HG03095 (cell line): ENCODE measurements at regions not wholly inside any gene's neighbourhood (a gene's known extent, or its start where the extent isn't known, plus 50 kb on each side); places are given as distances from the start of the nearest gene placed in this dataset.

Experiments used
- ATAC-seq: cut with Tn5 transposase; IDR thresholded peaks from one replicate; pipeline ENCODE4 v1.9.1; 2021; ENCODE audit warnings: moderate library complexity; ENCODE audit not compliant: unreplicated experiment

DNA sequence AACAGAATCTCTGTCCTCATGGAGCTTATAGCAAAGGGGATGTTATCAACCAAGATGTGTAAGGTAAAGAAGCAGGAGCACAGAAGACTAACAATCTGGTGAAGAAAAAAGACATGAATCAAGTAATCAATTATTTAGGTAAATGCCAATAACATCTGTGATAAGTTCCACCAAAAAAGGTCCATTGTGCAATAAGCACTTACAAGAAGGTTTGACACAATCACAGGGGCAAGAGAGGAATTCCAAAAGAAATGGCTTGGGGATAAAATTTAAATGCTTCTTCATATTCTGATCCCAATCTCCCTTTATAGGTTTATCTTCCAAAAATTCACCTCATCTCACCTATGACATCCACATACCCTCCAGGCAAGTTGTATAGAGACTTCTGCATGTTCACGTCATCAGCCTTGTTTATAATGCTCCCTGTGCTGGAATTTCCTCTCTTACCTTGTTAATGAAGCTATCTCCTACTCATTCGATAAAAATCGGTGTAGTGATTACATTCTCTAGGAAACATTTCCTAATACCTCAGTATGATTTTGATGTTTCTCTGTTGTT is 53.6 kb upstream of the DPT start:
- no peak for ATAC-seq

DNA sequence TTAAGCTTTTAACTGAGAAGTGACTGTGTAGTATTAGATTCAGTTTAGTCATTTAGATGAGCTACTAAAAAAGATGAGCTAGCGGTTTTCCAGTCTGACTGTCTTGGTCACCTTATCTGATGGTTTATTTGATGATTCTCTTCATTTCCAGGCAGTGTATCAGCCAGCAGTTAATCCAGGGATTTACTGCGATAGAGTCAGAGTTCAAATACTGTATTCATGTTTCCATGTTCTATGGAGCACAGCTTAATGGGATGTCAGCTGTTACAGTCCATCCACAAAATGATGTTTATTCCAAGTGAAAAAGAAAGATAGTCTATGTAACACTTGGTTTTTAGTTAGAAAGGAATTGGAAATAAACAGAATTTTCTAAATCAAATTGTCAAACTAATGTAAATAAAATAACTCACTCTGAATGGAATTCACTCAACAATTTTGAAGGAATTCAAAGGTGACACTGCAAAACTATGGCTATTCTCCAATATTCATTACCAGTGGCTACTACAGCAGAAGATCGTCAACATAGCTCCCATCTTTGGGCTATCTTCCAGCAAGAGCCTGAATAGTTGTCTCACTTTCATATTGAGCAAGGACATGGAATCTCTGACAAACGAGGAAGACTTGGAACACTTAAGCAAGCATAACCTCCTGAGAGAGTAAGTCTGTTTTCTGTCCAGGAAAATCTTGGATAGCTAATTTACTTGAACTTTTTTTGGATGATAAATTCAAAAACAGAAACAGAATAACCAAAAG is 54.6 kb upstream of the DPT start:
- ATAC-seq, result no peak

DNA sequence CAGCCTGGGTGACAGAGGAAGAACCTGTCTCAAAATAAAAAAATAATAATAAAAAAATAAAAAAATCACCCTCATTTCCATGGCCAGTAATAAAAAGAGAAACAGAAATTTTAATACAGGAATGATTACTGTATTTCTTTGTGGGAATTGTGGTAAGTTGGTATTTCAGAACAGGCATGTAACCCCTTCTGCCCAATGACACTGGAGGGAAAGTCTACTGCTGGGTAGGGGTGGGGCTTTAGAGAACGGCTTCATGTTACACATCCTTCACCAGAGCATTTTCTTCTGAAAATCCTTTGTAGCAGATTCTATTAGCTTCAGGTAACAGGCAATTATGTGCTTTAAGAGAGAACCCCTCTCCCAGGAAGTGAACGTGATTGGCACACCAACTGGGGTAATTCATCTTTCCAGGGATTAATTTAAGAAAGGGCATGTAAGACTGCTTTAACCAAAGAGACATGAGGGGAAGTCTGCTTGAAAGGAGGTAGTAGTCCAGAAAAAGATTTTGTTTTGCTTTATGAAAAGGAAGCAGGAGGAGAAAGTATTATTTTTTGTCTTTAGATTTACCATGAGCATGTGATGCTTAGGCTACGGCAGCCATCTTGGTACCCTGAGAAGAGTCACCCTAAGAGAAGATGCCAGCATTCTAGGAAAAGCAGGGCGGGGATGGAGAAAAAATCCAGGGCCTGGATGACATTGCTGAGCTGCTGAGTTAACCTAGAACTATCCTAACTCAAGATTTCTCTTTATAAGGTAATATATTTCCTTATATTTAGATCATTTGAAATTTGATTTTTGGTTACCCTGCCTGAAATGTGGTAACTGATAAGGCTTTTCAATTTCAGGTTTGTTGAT is 57.7 kb upstream of the DPT start:
- ATAC-seq, result no peak

DNA sequence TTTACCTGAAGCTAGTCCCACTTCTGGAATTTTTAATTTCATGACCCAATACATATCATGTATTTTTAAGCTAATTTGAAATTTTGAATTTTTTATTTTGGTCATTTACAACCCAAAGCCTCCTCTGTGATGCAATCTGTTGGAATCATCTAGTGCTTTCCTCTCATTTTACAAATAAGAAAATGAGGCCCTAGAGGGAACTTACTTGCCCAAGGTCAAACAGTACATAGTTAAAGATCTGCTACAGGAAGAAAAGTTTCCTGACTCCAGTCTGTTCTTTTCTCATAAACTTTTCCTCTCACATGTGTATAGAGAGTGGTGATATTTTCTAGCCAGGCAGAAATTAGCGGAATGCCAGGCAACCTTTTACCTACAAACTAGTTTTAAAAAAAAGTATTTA is 59.3 kb upstream of the DPT start:
- ATAC-seq, result no peak

DNA sequence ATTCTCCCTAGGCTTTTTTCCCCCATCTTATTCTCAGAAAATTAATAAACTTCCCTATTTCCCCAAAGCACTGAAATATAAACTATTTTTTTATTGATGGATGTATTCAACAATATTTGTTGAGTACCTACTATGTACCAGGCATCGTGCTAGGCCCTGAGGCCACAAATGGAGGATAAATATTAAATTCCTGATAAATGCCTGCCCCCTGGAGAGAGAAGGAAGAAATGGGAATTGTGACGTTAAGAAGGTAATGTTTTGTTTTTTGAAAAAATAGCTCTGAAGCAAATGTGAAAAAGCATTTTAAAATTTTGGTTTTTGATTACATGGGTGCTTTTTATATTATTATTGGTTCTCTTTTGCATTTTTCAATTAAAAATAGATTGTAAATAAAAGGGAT is 60.5 kb upstream of the DPT start:
- ATAC-seq, result no peak

DNA sequence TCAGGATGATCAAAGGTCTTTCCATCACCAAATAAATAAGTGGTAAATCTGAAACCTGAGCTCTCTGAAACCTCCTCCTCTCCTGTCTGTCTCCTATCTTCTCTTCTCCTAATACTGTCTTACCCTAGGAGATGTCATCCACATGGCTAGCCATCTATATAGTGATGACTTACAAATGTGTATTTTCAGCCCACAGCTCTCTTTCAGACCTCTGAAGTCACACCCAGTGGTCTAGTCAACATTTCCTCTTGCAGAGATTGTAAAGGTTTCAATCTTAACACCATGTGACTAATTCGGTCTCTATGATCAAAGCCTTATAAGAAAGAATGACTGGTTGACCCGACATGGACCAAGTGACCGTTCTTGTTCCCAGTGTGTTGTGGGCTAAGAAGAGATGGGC is 63.1 kb upstream of the DPT start:
- ATAC-seq, result no peak

DNA sequence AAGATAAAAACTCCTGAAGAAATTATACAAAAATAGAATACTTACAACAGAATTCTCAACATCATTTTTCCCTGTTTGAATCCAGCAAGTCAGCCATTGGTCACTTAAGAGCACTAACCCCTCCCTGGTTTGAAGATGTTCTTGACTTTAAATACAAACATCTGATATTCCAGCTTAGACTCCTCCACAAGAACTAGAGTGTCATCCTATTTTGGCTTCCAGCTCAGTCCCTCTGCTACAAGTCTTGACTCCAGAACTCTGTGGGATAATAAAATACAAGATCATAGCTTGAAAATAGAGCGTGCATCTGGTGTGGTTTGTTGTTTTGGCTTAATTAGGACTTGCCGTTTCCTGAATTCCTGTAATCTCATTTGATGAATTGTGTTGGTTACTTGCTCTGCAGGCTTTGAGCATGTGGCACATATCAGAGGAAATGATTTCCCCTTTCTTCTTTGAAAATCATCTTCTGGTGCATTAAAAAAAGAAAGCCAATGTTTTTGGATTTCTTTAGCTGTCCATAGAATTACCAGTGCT is 63.7 kb upstream of the DPT start:
- ATAC-seq, result no peak

DNA sequence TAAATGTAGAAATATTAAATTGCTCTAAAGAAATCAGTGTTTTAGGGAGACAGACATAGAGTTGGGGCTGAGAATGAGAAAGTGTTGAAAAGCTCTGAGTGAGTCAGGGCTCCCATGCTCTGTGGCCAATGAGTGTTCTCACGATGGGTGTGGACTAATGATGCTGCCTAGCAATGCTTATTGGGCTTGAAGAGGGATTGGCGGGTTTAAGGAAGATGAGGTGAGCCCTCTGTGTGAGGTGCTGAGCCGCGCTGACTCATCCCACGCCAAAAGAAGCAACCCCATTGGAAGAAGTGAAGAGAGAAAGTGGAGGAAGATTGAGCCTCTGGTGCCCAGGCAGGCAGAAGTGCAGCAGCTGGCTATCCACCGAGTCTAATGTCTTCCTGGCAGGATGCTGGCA is 65.1 kb upstream of the DPT start:
- ATAC-seq, result no peak

DNA sequence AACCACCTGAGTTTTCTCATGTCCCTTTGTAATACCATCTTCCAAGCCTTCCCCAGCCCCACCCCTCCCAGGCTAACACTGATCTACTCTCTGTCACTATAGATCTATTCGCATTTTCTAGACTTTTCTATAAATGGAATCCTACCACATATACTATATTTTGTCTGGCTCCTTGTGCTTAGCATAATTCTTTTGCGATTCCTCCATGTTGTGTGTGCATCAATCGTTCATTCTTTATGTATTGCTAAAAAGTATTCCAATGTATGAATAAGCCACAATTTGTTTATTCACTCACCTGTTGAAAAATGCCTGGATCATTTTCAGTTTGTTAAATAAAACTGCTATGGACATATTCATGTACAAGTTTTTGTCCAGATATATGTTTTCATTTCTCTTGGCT is 66.7 kb upstream of the DPT start:
- no peak for ATAC-seq

DNA sequence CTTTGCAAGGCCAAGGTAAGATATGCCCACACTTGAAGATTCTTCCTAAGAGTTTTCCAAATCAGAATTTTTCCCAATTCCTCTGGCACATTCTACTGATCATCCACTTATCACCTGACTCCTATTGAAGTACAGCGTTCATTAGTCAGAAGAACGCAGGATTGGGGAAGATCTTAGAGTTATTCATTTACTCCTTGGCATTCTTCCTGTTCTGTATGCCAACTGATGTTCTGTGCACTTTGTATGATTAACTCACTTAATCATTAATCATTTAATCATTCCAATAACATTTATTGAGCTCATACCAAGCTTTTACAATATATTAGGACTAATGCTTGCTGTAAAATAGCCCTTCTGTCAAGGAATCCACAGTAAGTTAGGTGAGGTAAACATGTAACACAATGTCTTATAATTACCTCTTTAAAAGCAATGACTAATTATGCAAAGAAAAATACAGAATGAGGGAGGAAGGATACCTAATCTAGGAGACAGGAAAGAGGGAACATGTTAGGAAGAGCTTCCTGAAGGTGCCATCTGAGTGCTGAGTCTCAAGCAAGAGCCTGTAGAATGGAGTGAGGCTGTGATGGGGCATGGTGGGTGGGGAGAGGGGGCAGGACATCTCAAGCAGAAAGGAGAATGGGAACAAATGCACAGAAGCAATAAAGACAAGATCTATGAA is 71.1 kb upstream of the DPT start:
- no peak for ATAC-seq

DNA sequence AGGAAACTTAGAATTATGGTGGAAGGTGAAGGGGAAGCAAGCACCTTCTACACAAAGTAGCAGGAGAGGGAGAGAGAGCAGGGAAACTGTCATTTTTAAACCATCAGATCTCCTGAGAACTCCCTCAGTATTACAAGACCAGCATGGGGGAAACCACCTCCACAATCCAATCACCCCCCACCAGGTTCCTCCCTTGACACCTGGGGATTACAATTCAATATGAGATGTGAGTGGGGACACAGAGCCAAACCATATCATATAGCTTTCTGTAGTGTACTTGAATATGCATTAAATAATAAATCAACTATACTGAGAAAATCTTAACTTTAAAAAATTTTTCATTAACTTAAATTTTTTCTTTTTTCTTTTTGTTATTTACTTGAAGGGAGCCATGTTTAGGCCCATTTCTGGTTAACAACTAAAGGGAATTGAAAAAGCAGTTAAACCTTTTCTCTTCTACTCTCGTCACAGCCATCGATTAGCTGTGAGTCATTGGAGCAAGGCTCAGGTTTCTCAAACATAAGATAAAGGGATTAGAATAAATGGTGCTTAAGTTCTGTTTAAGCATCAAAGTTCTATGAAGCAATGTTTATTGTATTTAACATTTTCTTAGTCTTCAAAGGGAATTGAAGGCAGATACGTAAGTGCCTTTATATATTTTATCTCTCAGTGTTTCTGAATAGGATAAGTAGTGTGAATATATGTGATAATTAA is 72.2 kb upstream of the DPT start:
- ATAC-seq, result no peak

DNA sequence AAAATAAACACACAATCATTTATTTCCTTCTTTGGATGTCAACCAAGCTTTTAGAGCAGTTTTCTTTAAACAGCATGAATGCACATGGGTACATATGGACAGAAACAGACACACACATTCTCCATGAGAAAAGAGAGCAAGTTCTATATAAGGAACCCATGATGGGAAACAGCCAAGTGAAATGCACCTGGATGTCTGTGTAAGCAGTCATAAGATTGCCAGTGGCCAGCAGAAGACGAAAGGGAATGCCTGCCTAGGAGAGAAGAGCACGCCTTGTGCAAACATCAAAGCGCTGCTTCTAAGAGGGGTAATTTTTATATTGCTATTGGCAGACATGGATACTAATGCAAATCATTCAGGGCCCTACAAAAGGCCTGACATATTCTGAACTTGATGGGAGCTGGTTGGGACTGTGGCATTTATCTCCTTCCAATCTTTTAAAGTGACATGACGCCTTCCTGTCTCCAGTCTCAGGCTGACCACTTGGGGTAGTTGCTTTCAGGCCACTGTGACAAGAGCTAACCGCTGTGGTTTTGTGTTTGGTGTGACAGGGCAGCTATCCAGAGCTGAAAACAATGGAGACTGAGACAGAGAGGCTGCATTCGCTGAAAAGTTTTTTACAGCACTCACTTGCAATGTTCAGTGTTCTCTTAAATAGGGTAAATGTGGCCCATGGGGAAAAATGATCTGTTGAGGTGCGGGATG is 75.0 kb upstream of the DPT start:
- ATAC-seq, result no peak

DNA sequence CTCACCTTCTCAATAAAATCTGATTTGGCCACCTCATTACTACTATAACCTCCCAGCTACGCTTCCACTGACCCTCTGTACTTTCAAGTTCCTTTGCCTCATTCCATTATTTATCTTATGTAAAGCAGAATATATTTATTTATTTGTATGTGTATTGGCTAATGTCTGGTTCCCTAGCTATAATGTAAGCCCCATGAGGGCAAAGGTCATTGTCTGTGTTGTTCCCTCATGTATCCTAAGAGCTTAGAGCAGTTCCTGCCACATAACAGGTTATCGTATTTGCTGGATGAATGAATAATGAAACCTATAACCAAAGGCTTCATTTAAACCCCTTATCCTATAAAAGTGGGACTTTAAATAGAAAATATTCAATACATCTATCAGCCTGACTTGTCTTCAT is 77.9 kb upstream of the DPT start:
- ATAC-seq, result no peak

DNA sequence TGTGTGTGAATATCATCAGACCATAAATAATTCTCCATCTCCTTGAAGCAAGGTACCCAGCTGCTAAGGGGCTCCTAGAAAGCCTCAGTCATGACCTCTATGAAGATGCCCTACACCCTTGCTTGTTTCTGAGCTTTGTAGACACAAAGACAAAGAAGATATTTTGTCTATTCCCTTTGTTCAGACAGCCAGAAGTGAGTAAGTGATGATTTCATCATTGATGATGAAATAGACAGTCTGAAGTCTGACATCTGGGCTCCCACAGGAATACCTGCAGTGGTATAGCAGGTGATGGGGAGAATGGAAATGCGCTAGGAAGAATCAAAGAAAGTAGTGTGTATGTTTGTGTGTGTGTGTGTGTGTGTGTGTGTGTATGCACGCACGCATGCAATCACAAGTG is 82.2 kb upstream of the DPT start:
- no peak for ATAC-seq

DNA sequence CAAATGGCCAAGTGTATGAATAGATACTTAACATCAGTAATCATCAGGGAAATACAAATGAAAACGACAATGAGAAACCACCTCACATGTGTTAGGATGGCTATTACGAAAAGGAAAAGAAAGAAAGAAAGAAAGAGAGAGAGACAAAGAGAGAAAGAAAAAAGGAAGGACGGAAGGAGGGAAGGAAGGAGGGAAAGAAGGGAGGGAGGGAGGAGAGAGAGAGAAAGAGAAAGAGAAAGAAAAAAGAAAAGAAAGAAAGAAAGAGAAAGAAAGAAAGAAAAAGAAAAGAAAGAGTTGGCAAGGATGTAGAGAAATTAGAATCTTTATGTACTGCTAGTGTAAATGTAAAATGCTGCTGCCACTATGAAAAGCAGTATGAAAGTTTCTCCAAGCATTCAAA is 90.7 kb upstream of the DPT start:
- no peak for ATAC-seq

DNA sequence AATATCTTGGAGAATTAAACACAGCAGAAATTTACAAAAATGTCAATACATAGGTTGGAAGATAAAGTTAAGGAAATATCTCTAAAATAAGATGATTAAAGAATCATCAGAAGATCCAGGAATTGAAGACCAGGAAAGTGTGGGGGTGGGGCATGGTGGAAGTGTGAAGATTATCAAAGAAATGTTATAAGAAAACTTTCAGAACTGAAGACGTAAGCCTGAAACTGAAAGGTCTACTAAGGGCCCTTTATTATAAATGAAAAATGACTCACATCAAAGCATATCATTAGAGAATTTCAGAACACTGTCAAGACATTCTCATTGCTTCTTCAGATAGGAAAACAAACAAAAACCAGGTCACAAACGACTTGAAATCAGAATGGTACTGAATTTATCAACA is 92.4 kb upstream of the DPT start:
- no peak for ATAC-seq

DNA sequence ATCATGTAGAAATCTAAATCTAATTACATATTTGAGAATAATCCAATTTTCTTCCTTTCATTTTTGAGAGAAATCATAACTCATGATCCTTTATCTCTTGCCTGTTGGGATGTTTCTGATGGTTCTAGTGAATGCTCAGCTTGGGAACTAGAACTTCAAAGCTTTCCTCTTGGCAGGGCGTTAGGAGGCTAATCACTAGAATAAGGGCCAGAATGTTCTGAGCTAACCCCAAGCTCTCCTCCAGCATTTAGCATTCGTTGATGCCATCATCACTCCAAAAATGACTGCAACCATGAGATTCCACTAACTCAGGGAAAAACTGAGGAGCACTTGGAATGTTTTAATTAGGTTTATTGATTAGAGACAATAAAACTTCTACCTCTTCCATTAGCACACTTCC is 93.9 kb upstream of the DPT start:
- ATAC-seq, result no peak

DNA sequence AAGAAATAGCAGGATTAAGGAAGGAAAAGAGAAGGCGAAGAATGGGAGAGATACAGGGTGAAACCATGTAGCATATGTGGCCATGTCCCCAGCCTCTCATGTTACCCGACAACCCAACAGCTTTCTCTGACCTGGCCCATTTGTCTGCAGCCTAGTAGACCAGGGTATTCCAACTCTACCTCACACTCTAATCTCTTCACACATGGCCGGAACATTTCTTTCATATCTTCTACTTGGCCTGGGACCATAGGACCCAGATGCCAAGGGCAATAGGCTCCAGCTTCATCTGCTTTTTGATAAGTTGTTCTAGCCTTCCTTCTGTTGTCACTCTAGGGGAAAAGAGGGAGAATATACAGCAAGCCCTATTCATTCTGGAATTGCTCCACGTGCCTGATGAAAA is 95.0 kb upstream of the DPT start:
- ATAC-seq, result no peak

DNA sequence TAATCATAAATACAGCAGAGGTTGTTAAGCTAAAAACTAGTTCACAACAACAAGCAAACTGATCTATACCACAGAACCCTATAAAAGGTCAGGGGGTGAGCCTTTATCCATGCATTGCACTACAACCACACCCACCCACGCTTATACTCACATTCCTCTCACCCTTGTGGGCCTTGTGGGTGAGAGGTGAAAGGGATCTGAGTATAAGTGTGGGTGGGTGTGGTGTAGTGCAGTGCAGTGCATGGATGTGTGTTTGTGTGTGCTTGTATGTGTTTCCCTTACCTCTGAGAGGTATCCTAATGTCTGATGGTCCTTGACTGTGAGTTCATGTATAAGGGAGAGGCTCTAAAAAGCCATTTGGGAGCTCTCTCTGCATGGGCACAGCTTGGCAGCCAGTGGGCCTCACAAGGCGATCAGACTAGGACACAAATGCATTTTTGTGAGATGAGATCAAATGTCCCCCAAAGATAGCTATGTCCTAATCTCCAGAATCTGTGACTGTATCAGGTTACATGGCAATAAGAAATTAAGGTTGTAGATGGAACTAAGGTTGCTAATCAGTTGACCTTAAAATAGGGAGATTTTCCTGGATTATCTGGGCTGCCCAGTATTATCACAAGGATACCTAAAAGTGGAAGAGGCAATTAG is 95.5 kb upstream of the DPT start:
- no peak for ATAC-seq

DNA sequence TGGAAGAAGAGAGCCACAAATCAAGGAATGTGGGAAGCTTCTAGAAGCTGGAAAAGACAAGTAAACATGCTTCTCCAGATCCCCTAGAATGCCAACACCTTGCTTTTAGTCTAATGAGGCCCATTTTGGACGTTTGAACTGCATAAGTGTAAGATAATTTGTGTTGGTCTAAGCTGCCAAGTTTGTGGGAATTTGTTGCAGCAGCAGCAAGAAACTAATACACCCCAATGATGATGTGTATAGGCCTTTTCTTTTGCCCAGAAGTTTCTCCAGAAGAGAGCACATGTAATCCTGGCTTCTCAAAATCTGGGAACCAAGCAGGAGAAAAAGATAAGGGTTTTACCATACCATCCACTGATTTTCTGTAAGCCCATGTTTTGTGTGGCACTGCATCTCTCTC is 96.1 kb upstream of the DPT start:
- ATAC-seq, result no peak
